RWPE1 (cell line): ENCODE measurements at regions not wholly inside any gene's neighbourhood (a gene's known extent, or its start where the extent isn't known, plus 50 kb on each side); places are given as distances from the start of the nearest gene placed in this dataset.

Source experiments
- CTCF ChIA-PET: fragments of 350-600 bp; sonication (Branson Sonifier 250); formaldehyde crosslinking; extraction: SDS; loops from one replicate; lab custom pipeline; 2021; lab: Yijun Ruan, JAX
- POLR2A ChIA-PET: fragments of 400-600 bp; formaldehyde crosslinking; extraction: SDS; loops from one replicate; lab custom pipeline; 2020; ENCODE audit warnings: antibody characterized with exemption; ENCODE audit not compliant: low non-redundant PET; lab: Yijun Ruan, JAX
- DNase-seq: peaks from one replicate; pipeline ENCODE4 v3.0.0; 2012; ENCODE audit warnings: low spot score
- H3K27ac ChIP-seq: fragments of 450-650 bp; 2 replicates; pipeline ENCODE4 v1.5.1; 2017
- TF ChIP-seq, protein P1 (sequence below): fragments of 450-650 bp; conservative IDR thresholded peaks from 2 replicates; pipeline ENCODE4 v1.5.1; 2017; ENCODE audit warnings: low read depth, mild to moderate bottlenecking

DNA sequence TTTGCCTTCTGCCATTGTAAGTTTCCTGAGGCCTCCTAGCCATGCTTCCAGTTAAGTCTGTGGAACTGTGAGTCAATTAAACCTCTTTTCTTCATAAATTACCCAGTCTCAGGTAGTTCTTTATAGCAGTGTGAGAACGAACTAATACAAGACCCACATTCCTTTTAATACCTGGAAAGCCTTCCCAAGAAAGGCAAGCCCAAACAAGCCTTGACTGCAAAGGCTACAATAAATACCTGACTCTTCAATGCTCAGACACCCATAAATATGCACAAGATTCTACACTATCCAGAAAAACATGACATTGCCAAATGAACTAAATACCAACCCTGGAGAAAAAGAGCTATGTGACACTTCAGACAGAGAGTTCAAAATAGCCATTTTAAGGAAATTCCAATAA lies 338.8 kb downstream of the HAO1 start:
- TF ChIP-seq, protein P1, sequence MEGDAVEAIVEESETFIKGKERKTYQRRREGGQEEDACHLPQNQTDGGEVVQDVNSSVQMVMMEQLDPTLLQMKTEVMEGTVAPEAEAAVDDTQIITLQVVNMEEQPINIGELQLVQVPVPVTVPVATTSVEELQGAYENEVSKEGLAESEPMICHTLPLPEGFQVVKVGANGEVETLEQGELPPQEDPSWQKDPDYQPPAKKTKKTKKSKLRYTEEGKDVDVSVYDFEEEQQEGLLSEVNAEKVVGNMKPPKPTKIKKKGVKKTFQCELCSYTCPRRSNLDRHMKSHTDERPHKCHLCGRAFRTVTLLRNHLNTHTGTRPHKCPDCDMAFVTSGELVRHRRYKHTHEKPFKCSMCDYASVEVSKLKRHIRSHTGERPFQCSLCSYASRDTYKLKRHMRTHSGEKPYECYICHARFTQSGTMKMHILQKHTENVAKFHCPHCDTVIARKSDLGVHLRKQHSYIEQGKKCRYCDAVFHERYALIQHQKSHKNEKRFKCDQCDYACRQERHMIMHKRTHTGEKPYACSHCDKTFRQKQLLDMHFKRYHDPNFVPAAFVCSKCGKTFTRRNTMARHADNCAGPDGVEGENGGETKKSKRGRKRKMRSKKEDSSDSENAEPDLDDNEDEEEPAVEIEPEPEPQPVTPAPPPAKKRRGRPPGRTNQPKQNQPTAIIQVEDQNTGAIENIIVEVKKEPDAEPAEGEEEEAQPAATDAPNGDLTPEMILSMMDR, result no peak
- POLR2A ChIA-PET, result no interaction called here
- H3K27ac ChIP-seq, result no peak overlapping the region
- DNase-seq, result peak; percentile 23
- CTCF ChIA-PET, result no interaction called here

DNA sequence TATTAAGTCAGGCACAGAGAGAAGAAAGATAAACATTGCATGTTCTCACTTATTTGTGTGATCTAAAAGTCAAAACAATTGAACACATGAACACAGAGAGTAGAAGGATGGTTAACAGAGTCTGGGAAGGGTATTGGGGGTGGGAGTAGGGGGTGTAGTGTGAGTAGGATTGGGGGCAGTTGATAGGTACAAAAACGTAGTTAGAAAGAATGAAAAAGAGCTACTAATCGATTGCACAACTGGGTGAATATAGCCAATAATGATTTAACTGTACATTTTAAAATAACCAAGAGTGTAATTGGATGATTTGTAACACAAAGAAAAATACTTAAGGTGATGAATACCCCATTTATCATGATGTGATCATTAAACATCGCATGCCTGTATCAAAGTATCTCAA lies 333.3 kb downstream of the HAO1 start:
- TF ChIP-seq, protein P1, result no peak
- no peak for DNase-seq
- ChIA-PET CTCF (no interaction called here), POLR2A (no interaction called here)
- H3K27ac ChIP-seq, result no peak overlapping the region

- no peak overlapping the region for H3K27ac ChIP-seq
- TF ChIP-seq, protein P1, result no peak
- DNase-seq, result no peak
- ChIA-PET POLR2A (no interaction called here), CTCF (no interaction called here)
These were observed 332.0 kb downstream of the HAO1 start for GRCh38 chr20:7608250-7608649.

- no peak for DNase-seq
- TF ChIP-seq, protein P1, result no peak
- ChIA-PET CTCF (no interaction called here), POLR2A (no interaction called here)
- no peak overlapping the region for H3K27ac ChIP-seq
These were observed 331.0 kb downstream of the HAO1 start for GRCh38 chr20:7609251-7609650.

DNA sequence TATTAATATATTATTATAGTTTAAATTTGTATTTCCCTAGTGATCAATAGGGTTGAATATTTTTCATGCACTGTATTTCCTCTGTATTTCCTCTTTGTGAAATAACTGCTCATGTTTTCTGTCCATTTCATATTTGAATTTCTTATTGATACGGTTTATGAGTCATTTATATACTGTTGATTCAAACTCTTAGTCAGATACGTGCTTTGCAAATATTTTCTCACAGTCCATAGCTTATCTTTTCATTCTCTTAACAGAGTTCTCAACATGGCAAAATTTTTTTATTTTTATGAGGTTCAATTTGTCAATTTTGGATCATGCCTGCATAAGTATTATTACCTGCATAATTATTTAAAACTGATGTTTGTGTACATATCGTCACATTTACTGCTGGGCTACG lies 329.6 kb downstream of the HAO1 start:
- CTCF ChIA-PET, result no interaction called here
- TF ChIP-seq, protein P1, result no peak

GRCh38 chr20:7617797-7618196 lies 322.5 kb downstream of the HAO1 start:
- DNase-seq, result no peak
- TF ChIP-seq, protein P1, result no peak
- H3K27ac ChIP-seq, result no peak overlapping the region
- POLR2A ChIA-PET, result no interaction called here
- CTCF ChIA-PET, result no interaction called here

More for the DNA sequence above, 329.6 kb downstream of the HAO1 start:
- POLR2A ChIA-PET, result no interaction called here
- DNase-seq, result no peak
- no peak overlapping the region for H3K27ac ChIP-seq

DNA sequence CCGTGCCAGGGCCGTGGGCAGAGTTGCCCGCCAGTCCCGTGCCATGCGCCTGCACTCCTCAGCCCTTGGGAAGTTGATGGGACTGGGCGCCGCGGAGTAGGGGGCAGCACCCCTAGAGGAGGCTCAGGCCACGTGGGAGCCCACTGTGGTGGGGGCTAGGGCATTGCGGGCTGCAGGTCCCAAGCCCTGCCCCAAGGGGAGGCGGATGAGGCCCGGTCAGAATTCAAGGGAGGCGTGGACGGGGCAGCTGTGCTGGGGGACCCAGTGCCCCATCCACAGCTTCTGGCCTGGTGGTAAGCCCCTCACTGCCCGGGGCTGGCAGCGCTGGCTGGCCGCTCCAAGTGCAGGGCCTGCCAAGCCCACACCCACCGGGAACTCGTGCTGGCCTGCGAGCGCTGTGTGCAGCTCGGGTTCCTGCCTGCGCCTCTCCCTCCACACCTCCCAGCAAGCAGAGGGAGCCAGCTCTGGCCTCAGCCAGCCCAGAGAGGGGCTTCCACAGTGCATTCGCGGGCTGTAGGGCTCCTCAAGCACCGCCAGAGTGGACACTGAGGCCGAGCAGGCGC lies 317.8 kb downstream of the HAO1 start:
- TF ChIP-seq, protein P1, result no peak
- ChIA-PET CTCF (interaction anchor here (0.6 kb wide), 1 partner anchor 247 kb away, joined by 3 read pairs; no protein-coding TSS in a partner anchor), POLR2A (no interaction called here)
- H3K27ac ChIP-seq, result no peak overlapping the region
- DNase-seq, result no peak
